Calu3 (cell line): ENCODE measurements at regions not wholly inside any gene's neighbourhood (a gene's known extent, or its start where the extent isn't known, plus 50 kb on each side); places are given as distances from the start of the nearest gene placed in this dataset.

Experiments used
- BruUV-seq: library from RNA; stranded (reverse); fragments of 400-500 nt; replicated peaks from 2 replicates; lab custom pipeline; 2021; lab: Mats Ljungman, UMichigan
- CTCF ChIA-PET: fragments of 300-600 bp; sonication (Branson Sonifier 250); formaldehyde crosslinking; loops from one replicate; lab custom pipeline; 2022; ENCODE audit warnings: antibody characterized with exemption; lab: Charles Lee
- DNase-seq: peaks from one replicate; pipeline ENCODE4 v3.0.0; 2022
- H3K27ac Mint-ChIP-seq: one replicate; pipeline ENCODE4 v1.8.0; 2022; ENCODE audit warnings: mixed read lengths; ENCODE audit not compliant: unreplicated experiment
- H3K27me3 Mint-ChIP-seq: one replicate; pipeline ENCODE4 v1.8.0; 2022; ENCODE audit warnings: mixed read lengths; ENCODE audit not compliant: unreplicated experiment
- H3K36me3 Mint-ChIP-seq: one replicate; pipeline ENCODE4 v1.8.0; 2022; ENCODE audit warnings: mild to moderate bottlenecking, moderate library complexity, mixed read lengths; ENCODE audit not compliant: insufficient read depth, unreplicated experiment
- H3K4me1 Mint-ChIP-seq: one replicate; pipeline ENCODE4 v1.8.0; 2022; ENCODE audit warnings: mild to moderate bottlenecking, low read depth, mixed read lengths; ENCODE audit not compliant: unreplicated experiment
- H3K4me3 Mint-ChIP-seq: one replicate; pipeline ENCODE4 v1.8.0; 2022; ENCODE audit warnings: mild to moderate bottlenecking, low read depth, moderate library complexity, mixed read lengths; ENCODE audit not compliant: unreplicated experiment
- H3K9me3 Mint-ChIP-seq: one replicate; pipeline ENCODE4 v1.8.0; 2022; ENCODE audit warnings: low read depth, mixed read lengths; ENCODE audit not compliant: unreplicated experiment
- intact Hi-C: fragments of 100-400 bp; cut with micrococcal nuclease; formaldehyde crosslinking; loops from one replicate; pipeline ENCODE4 v1.10.0; 2022; ENCODE audit not compliant: unreplicated experiment
- TF ChIP-seq, protein P1 (sequence below): fragments of 200-600 bp; IDR thresholded peaks from one replicate; pipeline ENCODE4 v1.8.0; 2022; ENCODE audit warnings: antibody characterized with exemption; ENCODE audit not compliant: unreplicated experiment

DNA sequence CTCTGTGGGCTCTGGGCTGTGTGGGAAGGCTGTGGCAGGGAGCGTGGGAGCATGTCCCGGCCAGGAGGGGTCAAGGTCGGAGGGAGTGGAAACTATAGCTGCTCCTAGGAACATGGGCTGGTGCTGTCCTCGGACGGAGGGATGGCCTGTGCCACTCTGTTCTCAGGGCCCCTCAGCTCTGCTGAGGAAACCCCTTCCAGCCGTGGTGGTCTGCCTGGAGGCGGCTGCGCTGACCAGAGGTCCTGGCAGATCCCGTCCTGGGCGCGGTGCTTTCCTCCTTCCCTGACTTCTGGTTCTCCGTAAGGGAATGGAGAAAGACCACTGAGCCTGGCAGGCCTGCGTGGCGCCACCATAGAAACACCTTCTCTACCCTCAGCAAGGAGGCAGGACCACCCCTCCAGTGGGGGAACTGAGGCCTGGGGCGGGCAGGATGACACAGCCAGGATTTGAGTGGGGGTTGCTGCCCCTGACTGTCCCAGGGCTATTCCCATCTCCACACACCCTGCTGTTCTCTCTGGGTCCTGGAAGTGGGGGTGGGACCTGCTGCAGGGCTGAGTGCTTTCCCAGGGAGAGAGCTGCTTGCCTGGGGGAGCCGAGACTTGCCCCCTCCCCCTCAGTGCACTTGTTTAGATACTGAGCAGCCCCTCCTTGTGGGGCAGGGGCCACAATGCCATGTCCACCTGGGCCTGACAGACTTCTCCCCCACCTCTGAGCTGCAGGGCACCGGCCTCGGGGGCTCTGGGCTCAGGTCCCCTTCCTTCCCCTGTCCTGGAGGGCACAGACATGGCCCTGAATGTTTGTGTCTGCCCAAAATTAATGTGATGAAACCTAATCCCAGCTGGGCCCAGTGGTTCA is 301.0 kb upstream of the HS6ST1 start:
- CTCF ChIA-PET = no interaction called here
- H3K4me1 Mint-ChIP-seq = peaks cover 7% of the 10 kb centered on the region
- BruUV-seq = no TSS peak
- no peak overlapping the region for H3K4me3 Mint-ChIP-seq
- intact Hi-C loops = no loop called here
- no peak for DNase-seq
- no peaks in the 10 kb centered on the region for H3K36me3 Mint-ChIP-seq
- H3K27ac Mint-ChIP-seq = no peak overlapping the region
- H3K27me3 Mint-ChIP-seq = no peaks in the 10 kb centered on the region
- TF ChIP-seq, protein P1, sequence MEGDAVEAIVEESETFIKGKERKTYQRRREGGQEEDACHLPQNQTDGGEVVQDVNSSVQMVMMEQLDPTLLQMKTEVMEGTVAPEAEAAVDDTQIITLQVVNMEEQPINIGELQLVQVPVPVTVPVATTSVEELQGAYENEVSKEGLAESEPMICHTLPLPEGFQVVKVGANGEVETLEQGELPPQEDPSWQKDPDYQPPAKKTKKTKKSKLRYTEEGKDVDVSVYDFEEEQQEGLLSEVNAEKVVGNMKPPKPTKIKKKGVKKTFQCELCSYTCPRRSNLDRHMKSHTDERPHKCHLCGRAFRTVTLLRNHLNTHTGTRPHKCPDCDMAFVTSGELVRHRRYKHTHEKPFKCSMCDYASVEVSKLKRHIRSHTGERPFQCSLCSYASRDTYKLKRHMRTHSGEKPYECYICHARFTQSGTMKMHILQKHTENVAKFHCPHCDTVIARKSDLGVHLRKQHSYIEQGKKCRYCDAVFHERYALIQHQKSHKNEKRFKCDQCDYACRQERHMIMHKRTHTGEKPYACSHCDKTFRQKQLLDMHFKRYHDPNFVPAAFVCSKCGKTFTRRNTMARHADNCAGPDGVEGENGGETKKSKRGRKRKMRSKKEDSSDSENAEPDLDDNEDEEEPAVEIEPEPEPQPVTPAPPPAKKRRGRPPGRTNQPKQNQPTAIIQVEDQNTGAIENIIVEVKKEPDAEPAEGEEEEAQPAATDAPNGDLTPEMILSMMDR = no peak
- no peaks in the 10 kb centered on the region for H3K9me3 Mint-ChIP-seq

DNA sequence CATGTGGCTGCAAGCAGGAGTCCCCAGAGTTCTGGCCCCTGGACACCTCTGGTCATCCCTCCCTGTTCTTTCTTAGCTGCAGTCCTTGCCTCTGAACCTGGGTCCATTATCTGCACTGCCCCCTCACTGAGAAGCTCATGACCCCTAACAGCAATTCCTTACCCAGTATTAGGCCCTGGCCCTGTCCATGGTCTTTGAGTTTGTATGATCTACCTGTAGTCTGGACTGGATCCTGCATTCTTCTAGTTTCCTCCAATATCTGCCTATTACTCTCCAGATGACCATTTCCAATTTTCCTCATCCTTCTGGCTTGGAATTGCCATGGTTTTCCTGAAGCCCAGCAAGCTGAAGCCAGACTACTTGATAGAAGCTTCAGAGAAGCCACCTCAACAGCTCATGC is 302.4 kb upstream of the HS6ST1 start:
- intact Hi-C loops = no loop called here
- no TSS peak for BruUV-seq

DNA sequence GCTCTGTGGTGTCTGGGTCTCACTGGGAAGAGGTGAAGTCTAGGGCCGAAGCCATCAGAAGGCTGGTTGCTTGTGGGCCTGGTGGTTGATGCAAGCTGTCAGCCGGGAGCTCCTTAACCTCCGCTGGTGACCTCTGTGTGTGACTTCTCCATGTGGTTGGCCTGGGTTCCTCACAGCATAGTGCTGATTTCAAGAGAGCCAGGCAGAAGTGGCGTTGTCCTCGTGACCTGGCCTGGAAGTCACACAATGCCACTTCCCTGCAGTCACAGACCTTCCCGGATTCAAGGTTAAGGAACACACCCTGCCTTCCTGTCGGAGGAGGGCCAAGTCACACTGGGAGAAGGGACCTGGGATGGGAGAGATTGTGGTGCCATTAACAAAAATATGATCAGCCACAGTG is 303.7 kb upstream of the HS6ST1 start:
- no peak overlapping the region for H3K27ac Mint-ChIP-seq
- peaks cover 20% of the 10 kb centered on the region for H3K27me3 Mint-ChIP-seq
- H3K9me3 Mint-ChIP-seq = no peaks in the 10 kb centered on the region
- no peak for DNase-seq
- intact Hi-C loops = no loop called here
- peaks cover 7% of the 10 kb centered on the region for H3K4me1 Mint-ChIP-seq
- no peaks in the 10 kb centered on the region for H3K36me3 Mint-ChIP-seq
- no peak overlapping the region for H3K4me3 Mint-ChIP-seq
- BruUV-seq = no TSS peak
- CTCF ChIA-PET = no interaction called here
- TF ChIP-seq, protein P1 = no peak

More for the DNA sequence above, 302.4 kb upstream of the HS6ST1 start:
- Mint-ChIP-seq H3K4me1 (peaks cover 7% of the 10 kb centered on the region), H3K9me3 (no peaks in the 10 kb centered on the region), H3K27ac (no peak overlapping the region), H3K27me3 (peaks cover 7% of the 10 kb centered on the region), H3K36me3 (no peaks in the 10 kb centered on the region), H3K4me3 (no peak overlapping the region)
- CTCF ChIA-PET = interaction anchor here (0.9 to 1.0 kb wide), 2 partner anchors 26 to 215 kb away, joined by 3 read pairs; no protein-coding TSS in a partner anchor
- DNase-seq = no peak
- TF ChIP-seq, protein P1 = no peak

DNA sequence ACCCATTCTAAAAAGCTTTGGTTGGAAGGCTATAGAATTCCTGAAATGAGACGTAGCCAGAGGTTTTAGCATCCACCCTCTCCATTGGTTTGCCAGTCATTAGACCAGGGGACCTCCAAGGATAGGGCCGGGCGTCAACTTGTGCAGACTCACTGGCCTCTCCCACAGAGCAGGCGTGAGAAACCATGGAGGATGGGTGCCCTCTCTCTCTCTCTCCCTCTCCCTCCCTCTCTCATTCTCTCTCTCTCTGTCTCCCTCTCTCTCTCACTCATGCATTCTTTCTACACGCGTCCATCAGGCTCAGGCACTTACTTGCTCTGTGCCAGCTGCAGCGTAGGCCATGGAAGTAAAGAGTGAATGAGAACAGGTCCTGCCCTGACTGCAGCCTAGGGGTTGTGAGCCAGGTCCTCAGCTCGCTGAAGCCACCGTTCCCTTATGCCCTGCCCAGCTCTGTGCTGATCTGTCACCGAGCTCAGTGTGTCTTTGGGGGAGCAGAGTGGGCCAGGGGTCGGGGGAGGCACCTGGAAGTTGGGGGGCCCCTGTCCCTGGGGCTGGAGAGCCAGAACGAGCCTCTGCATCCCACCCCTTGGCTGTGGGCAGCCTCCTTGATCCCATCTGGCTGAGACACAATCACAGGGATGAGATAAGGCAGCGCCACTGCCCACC is 304.4 kb upstream of the HS6ST1 start:
- H3K4me1 Mint-ChIP-seq = peaks cover 7% of the 10 kb centered on the region
- CTCF ChIA-PET = no interaction called here
- no peaks in the 10 kb centered on the region for H3K36me3 Mint-ChIP-seq
- intact Hi-C loops = no loop called here
- BruUV-seq = no TSS peak
- no peak overlapping the region for H3K4me3 Mint-ChIP-seq
- DNase-seq = no peak
- H3K27me3 Mint-ChIP-seq = peaks cover 26% of the 10 kb centered on the region
- H3K27ac Mint-ChIP-seq = no peak overlapping the region
- TF ChIP-seq, protein P1 = no peak
- no peaks in the 10 kb centered on the region for H3K9me3 Mint-ChIP-seq
